GM18499 (cell line): ENCODE measurements at regions not wholly inside any gene's neighbourhood (a gene's known extent, or its start where the extent isn't known, plus 50 kb on each side); places are given as distances from the start of the nearest gene placed in this dataset.

ENCODE experiments used
- ATAC-seq: cut with Tn5 transposase; IDR thresholded peaks from one replicate; pipeline ENCODE4 v1.9.1; 2021; ENCODE audit warnings: moderate number of reproducible peaks; ENCODE audit not compliant: insufficient read depth, unreplicated experiment

DNA sequence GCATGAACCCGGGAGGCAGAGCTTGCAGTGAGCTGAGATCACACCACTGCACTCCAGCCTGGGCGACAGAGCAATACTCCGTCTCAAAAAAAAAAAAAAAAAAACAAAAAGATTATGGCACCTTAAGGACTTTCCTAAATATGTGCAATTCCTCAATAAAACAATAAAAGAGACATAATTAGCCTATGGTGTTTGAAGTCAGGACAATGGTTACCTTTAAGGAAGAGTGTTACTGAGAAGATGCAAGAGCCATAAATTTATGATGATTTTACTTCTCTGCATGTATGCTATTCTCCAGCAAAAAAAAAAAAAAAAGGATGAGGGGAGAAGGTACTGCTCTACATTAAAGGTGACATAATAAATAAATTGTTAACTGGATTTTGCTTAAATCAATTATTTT is 208.2 kb upstream of the STK17B start:
- no peak for ATAC-seq

DNA sequence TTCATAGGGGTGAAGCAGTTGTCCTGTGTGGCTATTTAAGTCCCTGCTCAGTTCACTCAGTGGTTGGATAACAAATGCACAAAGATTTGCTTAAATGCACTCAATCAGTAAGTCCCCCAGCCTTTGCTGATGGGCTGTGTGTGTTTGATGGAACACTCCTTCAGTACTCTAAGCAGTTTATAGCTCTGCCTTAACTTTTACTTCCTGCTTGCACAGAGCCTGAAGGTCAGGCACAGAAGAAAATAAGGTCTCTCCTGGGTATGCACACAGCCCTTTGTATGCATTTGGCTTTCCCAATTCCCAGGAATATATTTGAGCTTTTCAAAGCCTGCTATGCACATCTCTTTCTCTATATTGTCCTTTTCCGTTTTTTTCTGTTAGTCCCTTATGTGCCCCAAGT is 208.7 kb upstream of the STK17B start:
- no peak for ATAC-seq

DNA sequence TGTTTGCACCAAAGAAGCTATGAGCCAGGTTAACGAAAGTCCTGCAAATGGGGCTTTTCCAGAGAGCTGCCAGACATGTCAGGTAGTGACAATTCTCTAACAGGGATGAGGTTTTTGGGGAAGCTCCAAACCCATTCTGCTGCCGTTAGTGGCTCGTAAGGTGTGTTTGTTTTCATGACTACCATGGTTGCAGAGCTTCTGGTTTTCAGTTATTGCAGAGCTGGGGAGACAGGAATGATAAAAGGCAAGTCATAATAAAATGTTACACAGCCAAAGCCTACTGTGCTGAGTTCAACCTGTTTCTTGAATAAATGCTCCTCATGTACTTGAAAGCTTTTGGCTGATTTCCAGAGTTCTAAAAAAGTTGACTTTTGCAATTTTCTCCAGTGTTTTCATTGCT is 209.2 kb upstream of the STK17B start:
- ATAC-seq, result no peak

DNA sequence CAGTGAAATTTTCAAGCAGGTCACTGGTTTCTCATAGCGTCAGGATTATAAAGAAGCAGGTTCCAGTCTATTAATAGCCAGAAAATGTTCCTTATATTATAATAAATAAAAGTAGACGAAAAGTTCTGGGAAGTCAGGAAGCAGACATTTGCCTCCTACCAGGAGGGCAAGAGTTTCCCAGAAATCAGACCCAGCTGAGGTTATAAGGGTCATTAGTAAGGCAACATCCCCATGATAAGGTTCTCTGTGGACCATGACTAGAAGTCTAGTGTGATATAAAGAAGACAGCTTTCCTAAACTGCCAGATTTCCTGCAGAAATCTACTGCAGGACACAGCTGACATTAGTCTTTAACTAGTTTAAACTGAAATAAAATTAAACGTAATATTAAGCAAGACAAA is 210.1 kb upstream of the STK17B start:
- no peak for ATAC-seq

DNA sequence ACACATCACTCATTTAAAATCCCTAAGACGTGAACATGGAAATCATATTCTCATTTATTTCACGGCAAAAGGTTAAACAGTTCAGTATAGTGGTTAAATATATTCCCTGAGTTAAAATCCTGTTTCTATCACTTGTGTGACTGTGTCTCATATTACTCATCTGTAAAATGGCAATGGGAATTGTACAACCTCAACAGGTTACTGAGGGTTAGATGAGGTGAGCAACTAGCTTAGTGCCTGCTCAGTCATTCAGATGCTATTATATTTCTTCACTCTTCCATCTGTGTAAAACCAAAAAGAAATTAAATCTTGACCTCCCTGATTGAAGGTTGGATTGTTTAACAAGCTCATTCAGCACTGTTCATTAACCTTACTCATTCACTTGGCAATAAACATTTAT is 212.4 kb upstream of the STK17B start:
- no peak for ATAC-seq

DNA sequence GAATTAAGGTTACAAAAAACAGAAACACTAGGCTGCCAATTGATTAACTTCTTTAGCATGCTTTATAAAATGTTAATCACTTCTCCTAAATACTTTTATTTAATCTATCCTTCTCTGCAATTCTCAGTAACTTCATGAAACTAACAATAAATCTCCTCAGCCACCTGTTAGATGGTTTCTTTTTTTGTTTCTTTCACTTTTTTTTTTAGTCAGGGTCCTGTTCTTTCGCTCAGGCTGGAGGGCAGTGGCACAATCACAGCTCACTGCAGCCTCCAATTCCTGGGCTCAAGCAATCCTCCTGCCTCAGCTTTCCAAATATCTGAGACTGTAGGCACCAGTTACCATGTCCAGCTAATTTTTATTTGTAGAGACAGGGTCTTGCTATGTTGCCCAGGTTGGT is 213.4 kb upstream of the STK17B start:
- peak; percentile 69 for ATAC-seq

DNA sequence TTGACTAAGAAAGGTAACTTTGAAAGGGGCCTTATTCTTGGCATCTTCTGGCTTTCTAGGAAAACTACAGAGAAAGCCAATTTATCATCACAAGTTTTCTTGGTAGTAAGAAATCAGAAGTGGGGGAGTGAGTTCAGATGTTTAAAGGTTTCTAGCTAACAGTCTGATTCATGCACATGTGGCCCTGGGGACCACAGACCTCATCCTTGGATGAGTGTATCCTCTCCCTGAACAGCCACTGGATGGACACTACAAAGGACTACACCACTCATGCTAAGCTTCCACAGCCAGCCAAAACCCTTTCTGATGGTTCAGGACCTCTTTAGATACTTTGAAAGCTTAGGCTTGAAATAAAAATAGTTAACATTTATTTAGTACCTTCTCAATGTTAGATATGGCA is 218.3 kb upstream of the STK17B start:
- ATAC-seq, result no peak

DNA sequence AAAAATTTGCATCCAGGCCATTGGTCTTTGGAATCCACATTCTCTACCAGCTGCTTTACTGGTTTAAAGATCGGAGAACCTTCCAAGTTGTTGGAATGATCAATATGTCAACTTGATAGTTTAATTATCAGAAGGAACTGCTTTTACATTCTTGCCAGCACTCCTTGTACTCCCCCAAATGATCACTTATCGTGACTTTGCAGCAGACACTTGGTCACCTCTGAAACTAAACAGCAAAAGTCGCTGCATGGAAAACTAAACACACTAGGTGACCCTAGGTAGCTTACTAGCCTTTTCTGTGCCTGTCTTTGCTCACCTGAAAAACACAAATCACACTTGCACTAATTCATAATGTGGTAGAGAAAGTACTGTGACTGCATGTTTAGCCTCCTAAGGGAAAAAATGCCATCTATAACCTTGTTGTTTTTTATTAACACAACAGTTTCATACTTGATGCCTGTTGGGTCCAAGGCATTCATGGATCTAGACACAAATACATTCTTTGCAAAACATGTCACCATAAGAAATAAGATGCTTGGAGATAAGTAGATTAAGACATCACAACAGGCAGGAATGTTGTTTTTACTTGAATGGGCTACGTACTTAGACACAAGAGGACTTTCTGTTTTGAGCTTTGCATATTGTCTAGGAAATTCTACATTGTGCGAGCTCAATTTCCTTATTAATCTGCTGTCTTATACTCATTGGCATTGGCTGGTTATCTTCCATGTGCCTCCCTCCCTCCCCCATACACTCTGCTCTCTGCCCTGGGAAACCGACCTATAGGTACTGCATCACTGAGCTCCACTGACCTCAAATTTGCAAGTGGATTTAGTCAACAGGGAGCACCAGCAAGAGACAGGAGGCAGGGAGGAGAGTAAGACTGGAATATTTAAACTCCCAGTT is 219.1 kb upstream of the STK17B start:
- ATAC-seq, result no peak

DNA sequence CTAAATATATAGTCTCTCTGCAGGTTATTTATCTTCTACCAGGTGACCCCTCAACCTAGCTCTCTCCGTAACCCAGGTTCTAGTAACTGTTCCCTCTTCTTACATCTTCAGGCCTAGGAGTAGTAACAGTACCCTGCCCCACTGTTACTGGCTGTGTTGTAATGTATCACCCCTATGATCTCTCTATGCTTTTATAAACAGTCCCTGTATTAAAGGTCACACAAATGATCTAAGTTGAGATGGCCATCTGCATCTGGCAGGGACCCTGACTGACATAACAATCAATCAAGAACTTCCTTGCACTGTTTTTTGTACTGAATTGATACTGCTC is 219.7 kb upstream of the STK17B start:
- ATAC-seq, result no peak

DNA sequence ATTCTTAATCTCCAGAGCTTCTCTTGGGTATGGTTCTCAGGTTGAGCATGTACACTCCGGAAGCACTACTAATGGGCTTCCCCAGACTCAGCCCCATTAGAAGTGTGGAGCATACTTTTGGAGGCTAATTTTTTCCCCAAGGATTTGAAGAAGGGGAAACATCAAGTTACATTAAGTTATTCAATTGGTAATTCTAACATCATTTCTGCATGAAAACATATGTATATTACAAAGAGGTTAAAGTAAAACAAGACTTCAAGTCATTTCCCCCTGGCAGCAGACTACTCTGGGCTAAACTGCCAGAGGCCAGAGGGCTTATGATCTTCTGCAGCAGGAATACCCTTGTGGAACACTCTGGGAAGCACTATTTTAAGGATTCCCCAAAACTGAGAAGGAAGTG is 227.7 kb upstream of the STK17B start:
- no peak for ATAC-seq

DNA sequence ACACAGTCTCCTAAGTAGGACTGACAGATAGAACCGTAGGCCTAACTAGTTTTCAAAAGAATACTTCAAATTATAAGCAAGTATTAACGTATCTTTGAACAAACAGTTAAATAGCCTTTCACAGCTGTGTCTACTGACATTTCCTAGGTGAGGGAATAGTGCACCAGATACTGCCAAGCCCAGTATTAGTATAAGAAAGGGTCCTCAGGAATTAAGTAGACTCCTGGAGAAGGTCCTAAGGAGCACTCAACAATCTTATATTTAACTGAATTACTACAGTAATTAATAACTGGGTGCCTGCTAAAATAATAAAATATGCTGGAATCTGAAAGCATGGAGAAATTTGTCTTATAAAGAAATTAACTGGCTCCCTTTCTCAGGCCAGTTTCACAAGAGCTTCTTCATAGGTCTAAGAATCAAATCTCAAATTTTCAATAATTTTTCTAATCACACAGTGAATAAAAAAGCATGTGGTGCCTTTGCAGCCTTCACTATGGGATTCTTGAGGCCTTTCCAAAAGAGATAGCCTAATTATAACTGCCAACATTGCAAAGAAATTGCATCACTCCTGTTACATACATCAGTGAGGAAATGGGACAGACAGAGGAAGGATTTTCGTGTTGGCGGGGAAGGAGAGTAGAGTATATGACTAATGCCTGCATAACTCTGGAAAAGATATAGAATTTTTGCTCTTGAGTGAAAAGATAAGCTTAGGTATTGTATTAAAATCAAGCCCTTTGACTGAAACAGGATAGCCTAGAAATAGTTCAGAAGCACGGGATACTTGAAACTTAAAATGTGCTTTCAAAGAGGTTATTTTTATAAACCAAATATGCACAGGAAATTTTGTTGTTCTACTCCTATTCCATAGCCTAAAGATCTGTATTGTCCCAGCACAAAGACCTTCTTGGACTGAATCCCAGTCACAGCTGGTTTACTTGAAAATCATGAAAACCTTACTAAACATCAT is 228.6 kb upstream of the STK17B start:
- ATAC-seq, result no peak

DNA sequence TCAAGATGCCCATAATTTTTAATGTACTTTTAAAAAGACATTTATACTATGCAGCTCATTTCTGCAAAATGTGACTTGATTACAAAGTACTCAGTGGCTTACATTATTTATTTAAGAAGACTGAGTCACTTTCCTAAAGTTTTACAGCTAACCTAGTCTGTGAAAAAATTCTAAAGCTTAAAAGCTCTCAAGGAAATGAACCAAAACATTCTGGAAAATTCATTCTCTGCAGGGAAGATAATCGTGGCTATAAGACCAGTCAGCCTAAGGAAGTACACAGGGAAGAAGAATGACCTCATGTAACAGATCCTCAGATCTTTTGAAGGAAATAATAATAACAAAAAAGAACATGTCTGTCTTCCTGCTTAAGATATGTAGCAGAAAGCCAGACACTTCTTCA is 232.1 kb upstream of the STK17B start:
- no peak for ATAC-seq

DNA sequence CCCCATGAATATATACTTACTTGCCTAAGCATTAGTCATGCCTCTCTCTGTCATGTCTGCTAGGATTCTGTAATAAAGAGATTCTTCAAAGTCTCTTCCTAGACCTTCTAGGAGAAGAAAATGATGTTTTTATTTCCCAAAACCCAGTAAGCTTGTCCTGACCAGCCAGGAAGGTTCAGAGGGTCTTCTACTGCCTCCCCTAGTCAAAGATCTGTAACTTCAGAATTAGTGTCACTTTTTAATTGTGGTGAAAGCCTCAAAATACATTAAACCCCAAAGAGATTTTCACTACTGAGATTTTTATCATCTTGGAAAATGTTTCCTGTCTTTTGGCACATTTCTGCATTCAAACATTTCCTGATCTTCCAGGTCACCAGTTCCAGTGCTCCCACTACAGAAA is 232.9 kb upstream of the STK17B start:
- ATAC-seq, result no peak

DNA sequence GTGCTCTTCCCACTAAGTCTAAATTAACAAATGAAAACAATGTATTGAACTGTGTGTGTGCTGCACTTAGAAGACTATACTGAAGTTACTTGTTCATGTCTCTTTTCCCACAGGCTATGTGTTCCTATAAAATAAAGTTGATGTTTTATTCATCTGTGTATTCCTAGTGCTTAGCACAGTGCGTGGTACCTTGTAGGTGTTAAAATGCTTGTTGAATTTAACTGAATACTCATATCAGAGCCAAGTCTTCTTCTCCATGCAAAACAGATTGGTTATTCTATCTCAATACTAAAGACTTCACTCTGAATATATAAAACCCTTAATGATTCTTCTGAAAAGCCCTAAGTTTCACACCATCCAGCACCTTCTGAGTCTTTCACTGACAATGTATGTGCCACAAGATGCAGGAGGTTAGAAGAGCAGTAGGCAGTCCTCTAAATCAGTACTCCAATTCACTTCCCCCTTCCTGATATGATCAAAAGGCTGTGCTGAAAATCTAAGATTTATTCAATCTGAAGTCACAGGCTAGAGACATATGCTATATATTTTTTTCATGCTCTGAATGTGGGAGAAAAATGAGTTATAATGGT is 231.7 kb upstream of the CCDC150 start:
- no peak for ATAC-seq

DNA sequence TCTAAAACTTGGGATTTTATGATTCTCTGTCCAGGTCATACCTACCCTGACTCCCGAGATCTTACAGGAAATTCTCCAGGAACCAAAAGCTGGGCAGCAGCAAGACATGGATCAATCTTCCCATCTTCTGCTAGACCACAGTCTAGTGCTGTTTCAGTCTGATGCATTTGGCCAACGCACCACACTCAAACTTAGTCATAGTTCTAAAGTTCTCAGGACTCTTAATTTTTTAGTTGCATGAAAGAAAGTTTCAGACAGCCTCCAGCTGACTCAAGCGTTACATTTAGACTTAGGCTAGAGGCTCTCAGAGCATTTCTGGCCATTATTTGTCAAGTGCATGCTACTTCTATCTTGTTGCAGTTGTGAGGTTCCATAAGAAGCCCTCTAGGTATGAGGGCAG is 230.1 kb upstream of the CCDC150 start:
- no peak for ATAC-seq

DNA sequence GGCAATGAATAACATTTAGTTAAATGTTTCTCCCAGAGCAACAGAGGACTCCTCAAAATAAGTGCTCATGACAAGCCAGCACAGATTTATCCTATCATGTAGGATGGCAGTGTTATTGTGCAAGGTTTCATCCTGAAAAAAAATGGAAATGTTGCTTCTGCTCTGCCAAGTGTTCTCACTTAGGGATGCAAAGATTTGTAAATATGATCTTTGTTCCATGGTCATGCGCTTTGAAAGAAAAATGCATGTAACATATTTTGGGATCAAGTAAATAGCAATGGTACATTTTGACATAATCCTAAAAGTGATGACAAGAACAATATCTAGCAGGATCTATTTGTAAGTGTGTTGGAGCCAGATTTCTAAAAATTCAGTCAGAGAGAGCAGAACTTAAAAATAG is 229.5 kb upstream of the CCDC150 start:
- no peak for ATAC-seq

DNA sequence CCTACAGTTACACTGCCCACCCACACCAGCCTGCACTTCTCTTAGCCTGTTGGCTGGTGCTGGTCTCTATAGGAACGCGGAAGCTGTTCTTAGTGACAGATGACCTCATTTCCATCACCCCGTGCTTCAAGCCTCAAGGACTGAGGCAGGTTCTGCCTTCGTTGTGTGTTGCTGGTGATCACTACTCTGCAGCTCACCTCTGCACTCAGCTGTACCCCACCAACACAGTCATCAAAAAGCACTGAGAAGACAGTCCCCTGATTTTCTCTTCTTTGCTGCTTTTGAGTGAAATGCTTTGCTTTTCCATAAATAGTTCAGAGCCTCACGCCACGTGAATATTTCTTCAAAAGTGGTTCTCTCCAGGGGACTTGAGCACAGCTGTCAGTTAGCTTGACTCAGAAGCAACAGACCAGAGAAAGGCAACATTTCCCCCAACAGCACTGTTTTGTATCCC is 225.7 kb upstream of the CCDC150 start:
- peak; percentile 64 for ATAC-seq

DNA sequence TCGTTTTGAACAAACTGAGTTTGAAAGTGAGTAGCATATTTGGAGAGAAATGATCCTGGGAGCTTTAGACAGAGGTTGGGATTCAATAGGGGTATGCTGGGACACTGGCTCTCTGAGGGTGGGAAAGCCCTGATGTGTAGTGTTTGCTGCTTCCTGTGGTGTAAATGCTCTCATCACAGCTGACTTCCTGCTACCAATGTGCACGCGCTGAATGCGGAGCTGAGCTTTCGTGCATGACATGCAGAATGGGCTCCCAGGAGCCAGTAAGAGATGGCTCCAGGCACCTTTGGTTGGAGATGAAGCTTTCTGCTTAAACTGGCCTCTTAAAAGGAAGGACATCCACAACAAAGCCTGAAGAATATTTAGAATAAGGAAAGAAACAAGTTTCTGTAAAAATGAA is 224.1 kb upstream of the CCDC150 start:
- ATAC-seq, result no peak

DNA sequence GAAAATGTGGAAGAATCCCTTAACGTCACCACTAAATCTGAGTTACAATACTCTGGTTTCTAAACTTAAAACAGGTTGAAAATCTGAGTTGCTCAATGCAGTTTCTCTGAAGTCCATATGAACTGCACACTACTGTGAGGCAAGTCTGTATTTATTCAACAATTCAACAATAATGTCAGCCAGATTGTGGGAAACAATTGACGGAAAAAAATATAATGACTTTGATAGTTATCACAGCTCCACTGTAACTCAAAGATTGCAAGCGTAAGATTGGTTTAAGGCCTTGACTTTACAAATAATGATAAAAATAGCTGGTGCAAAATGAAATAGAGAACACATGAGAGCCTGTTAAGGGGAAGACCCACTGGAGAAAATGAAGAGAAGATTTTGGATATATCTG is 219.4 kb upstream of the CCDC150 start:
- ATAC-seq, result no peak

DNA sequence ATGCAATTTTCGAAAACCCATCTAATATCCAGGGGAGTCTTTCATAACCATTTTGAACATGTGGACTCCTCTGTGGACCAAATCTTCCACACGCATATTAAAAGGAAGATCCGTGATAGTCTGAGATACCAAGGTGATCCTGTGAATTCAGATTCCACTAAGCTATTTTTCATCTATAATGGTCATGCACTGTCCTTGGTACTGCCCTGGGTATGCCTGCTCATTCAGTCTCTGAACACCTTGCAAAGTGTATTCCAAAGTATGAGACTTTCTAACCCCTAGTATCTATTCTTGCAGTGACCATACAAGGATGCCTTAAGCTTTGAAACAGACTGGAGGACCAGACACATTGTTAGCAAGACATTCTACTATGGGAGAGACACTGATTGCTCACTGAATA is 217.6 kb upstream of the CCDC150 start:
- ATAC-seq, result no peak

DNA sequence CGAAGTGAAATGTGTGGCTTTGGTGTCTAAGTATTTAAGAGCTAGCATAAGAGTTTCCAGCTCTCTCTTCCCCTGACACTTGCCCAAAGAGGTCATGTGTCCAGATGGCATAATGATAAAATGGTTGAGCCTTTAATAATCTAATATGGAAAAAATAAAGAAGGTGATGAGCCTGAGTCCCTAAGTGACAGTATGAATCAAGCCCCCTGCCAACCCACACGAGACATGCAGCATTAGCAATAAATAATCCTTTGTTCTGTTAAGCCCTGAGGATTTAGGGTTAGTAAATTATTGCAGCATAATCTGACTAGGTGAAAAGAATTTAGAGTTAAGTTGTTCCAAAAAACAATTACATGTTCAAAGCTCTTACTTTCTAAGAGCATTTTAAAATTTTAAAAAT is 217.2 kb upstream of the CCDC150 start:
- no peak for ATAC-seq
